B cell (primary cell): ENCODE measurements at regions not wholly inside any gene's neighbourhood (a gene's known extent, or its start where the extent isn't known, plus 50 kb on each side); places are given as distances from the start of the nearest gene placed in this dataset.

Experiments
- ATAC-seq: fragments of 200-7000 bp; cut with Tn5 transposase; one replicate; pipeline ENCODE4 v1.10.0; 2021; ENCODE audit warnings: low read depth, mild to moderate bottlenecking, moderate number of reproducible peaks, moderate library complexity
- CTCF ChIA-PET: fragments of 350-600 bp; sonication (Branson Sonifier 250); formaldehyde crosslinking; loops from one replicate; lab custom pipeline; 2021; ENCODE audit warnings: antibody characterized with exemption, inconsistent platforms; lab: Charles Lee
- POLR2A ChIA-PET: fragments of 350-600 bp; sonication (Branson Sonifier 250); formaldehyde crosslinking; loops from one replicate; lab custom pipeline; 2021; ENCODE audit warnings: antibody characterized with exemption; lab: Charles Lee
- DNase-seq: peaks from one replicate; pipeline ENCODE4 v3.0.0; 2013
- H2AFZ ChIP-seq: 2 replicates; pipeline ENCODE4 v1.6.1; 2012; ENCODE audit warnings: mild to moderate bottlenecking, low read depth, low read length; ENCODE audit not compliant: insufficient read depth, poor library complexity, severe bottlenecking
- H3K27ac ChIP-seq, 2 donors: 1 replicate in 1 of 2; 2 replicates in 1 of 2; pipeline ENCODE4 v1.5.1; 2012 to 2013; ENCODE audit warnings: low read length in 2 of 2, mild to moderate bottlenecking in 2 of 2, moderate library complexity in 1 of 2
- H3K27me3 ChIP-seq, 4 experiments: fragments of 200-600 bp in 1 of 4; sonication (generic) in 1 of 4; replicated peaks in 1 of 4; 1 replicate in 2 of 4; 2 replicates in 2 of 4; pipeline versions ENCODE4 v1.6.1 to v1.7.0; 2013 to 2016; ENCODE audit warnings: low read length in 3 of 4, mild to moderate bottlenecking in 2 of 4, mixed read lengths in 1 of 4, moderate library complexity in 1 of 4; ENCODE audit not compliant: insufficient read depth in 4 of 4, control insufficient read depth in 3 of 4; ENCODE audit errors: control extremely low read depth in 1 of 4
- H3K36me3 ChIP-seq, 2 experiments: replicated peaks in 1 of 2; 1 replicate in 1 of 2; 2 replicates in 1 of 2; pipeline versions ENCODE4 v1.6.1 to v1.7.1; 2013; ENCODE audit warnings: low read length in 1 of 2; ENCODE audit not compliant: insufficient read depth in 2 of 2, control insufficient read depth in 1 of 2; ENCODE audit errors: control extremely low read depth in 1 of 2, extremely low read depth in 1 of 2
- H3K4me1 ChIP-seq, 2 donors: fragments of 200-600 bp in 1 of 2; sonication (generic) in 1 of 2; 1 replicate in 1 of 2; 2 replicates in 1 of 2; pipeline versions ENCODE4 v1.5.1 to v1.6.1; 2013 to 2017; ENCODE audit warnings: low read length in 2 of 2; ENCODE audit not compliant: control insufficient read depth in 2 of 2, insufficient read depth in 2 of 2
- H3K4me2 ChIP-seq: replicated peaks from 2 replicates; pipeline ENCODE3; 2012; ENCODE audit warnings: mild to moderate bottlenecking, low read depth, low read length; ENCODE audit not compliant: poor library complexity, severe bottlenecking
- H3K4me3 ChIP-seq, 5 experiments: fragments of 200-600 bp in 1 of 5; sonication (generic) in 1 of 5; 1 replicate in 3 of 5; 2 replicates in 2 of 5; pipeline versions ENCODE4 v1.5.1 to v1.7.0; 2011 to 2016; ENCODE audit warnings: low read length in 4 of 5, mild to moderate bottlenecking in 4 of 5, low read depth in 2 of 5, control low read depth in 1 of 5, moderate library complexity in 1 of 5; ENCODE audit not compliant: insufficient read depth in 1 of 5; ENCODE audit errors: control extremely low read depth in 1 of 5, extremely low read depth in 1 of 5
- H3K79me2 ChIP-seq: fragments of 200-600 bp; sonication (generic); one replicate; pipeline ENCODE4 v1.6.0; 2016; ENCODE audit warnings: low read length; ENCODE audit not compliant: control insufficient read depth, insufficient read depth
- H3K9ac ChIP-seq: fragments of 200-600 bp; sonication (generic); 2 replicates; pipeline ENCODE4 v1.6.1; 2017; ENCODE audit warnings: mild to moderate bottlenecking, low read length, moderate library complexity
- H3K9me3 ChIP-seq, 3 donors: one replicate each; pipeline versions ENCODE4 v1.6.1 to v1.7.1; 2013; ENCODE audit warnings: low read length in 2 of 3; ENCODE audit not compliant: control insufficient read depth in 2 of 3, insufficient read depth in 1 of 3; ENCODE audit errors: control extremely low read depth in 1 of 3
- H4K20me1 ChIP-seq: 2 replicates; pipeline ENCODE4 v1.6.0; 2012; ENCODE audit warnings: mild to moderate bottlenecking, low read length; ENCODE audit not compliant: insufficient read depth, control insufficient read depth, poor library complexity, severe bottlenecking
- H3K27ac Mint-ChIP-seq: one replicate; pipeline ENCODE4 v1.8.0; 2021; ENCODE audit warnings: mixed read lengths
- H3K27me3 Mint-ChIP-seq: one replicate; pipeline ENCODE4 v1.8.0; 2021; ENCODE audit warnings: mixed read lengths
- H3K4me1 Mint-ChIP-seq: one replicate; pipeline ENCODE4 v1.8.0; 2021; ENCODE audit warnings: mixed read lengths
- H3K4me3 Mint-ChIP-seq: one replicate; pipeline ENCODE4 v1.8.0; 2021; ENCODE audit warnings: mixed read lengths
- H3K9me3 Mint-ChIP-seq: one replicate; pipeline ENCODE4 v1.8.0; 2022; ENCODE audit warnings: mixed read lengths; ENCODE audit not compliant: insufficient read depth
- EZH2 ChIP-seq: IDR thresholded peaks from 2 replicates; pipeline ENCODE4 v1.6.1; 2012; ENCODE audit warnings: borderline replicate concordance, low read depth, mild to moderate bottlenecking, moderate library complexity, low read length; ENCODE audit not compliant: insufficient read depth, poor library complexity, severe bottlenecking
- WGBS: methylation state at CpG from one replicate; pipeline ENCODE4 v1.1.5; 2013; ENCODE audit warnings: missing lambda C conversion rate; ENCODE audit not compliant: insufficient coverage; 5-methylcytosine and 5-hydroxymethylcytosine counted together
- intact Hi-C: fragments of 100-400 bp; cut with micrococcal nuclease; formaldehyde crosslinking; loops from one replicate; pipeline ENCODE4 v1.10.0; 2022
- TF ChIP-seq, protein P1 (sequence below): fragments of 200-600 bp; IDR thresholded peaks from one replicate; pipeline ENCODE4 v1.8.0; 2022; ENCODE audit warnings: antibody characterized with exemption, mild to moderate bottlenecking

DNA sequence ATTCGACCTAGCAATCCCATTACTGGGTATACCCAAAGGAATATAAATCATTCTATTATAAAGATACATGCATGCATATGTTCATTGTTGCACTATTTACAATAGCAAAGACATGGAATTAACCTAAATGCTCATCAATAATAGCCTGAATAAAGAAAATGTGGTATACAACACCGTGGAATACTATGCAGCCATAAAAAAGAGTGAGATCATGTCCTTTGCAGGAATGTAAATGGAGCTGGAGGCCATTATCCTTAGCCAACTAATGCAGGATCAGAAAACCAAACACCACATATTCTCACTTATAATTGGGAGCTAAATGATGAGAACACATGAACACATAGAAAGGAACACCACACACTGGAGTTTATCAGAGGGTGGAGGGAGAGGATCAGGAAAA lies 69.5 kb upstream of the TNR start:
- no peak overlapping the region for H3K4me3 Mint-ChIP-seq
- no peak overlapping the region for H3K4me3 ChIP-seq
- POLR2A ChIA-PET, result no interaction called here

DNA sequence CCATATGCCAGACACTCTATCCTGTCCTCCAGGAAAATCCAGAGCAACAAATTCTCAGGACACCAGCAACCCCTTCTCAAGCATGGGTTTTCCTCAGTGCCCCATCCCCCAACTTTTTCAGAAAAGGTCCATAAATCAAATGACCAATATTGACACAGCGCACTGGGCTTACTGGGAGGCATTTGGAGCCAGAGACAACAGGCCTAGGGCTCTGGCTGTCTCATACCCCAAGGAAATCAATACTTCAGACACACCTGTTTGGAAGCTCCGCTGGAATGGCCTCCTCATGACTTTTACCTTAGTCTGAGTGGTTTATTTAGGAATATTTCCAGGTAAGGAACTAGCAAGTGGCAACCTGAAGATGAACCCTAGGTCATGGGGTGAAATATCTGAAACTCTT lies 66.9 kb upstream of the TNR start:
- Histone ChIP-seq H2AFZ (no peak overlapping the region), H3K27me3 (peaks cover 0 to 8% (median 1%) of the 10 kb centered on the region in 4 experiments), H3K9ac (no peak overlapping the region), H3K36me3 (no peaks in the 10 kb centered on the region), H3K4me2 (no peak overlapping the region), H3K27ac (no peak overlapping the region), H3K4me1 (no peaks in the 10 kb centered on the region), H3K4me3 (no peak overlapping the region), H3K79me2 (no peaks in the 10 kb centered on the region), H4K20me1 (no peaks in the 10 kb centered on the region), H3K9me3 (peaks cover 0 to 2% (median 0%) of the 10 kb centered on the region in 3 donors)
- intact Hi-C loops, result no loop called here
- no peak overlapping the region for H3K4me3 Mint-ChIP-seq
- no peak for ATAC-seq
- ChIA-PET CTCF (no interaction called here), POLR2A (no interaction called here)
- H3K27me3 Mint-ChIP-seq, result peaks cover 37% of the 10 kb centered on the region
- no peaks in the 10 kb centered on the region for H3K4me1 Mint-ChIP-seq
- no peak for TF ChIP-seq EZH2
- TF ChIP-seq, protein P1, sequence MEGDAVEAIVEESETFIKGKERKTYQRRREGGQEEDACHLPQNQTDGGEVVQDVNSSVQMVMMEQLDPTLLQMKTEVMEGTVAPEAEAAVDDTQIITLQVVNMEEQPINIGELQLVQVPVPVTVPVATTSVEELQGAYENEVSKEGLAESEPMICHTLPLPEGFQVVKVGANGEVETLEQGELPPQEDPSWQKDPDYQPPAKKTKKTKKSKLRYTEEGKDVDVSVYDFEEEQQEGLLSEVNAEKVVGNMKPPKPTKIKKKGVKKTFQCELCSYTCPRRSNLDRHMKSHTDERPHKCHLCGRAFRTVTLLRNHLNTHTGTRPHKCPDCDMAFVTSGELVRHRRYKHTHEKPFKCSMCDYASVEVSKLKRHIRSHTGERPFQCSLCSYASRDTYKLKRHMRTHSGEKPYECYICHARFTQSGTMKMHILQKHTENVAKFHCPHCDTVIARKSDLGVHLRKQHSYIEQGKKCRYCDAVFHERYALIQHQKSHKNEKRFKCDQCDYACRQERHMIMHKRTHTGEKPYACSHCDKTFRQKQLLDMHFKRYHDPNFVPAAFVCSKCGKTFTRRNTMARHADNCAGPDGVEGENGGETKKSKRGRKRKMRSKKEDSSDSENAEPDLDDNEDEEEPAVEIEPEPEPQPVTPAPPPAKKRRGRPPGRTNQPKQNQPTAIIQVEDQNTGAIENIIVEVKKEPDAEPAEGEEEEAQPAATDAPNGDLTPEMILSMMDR, result no peak
- 100% methylated on average over 1 of the region's 2 CpGs for WGBS
- no peak for DNase-seq
- H3K9me3 Mint-ChIP-seq, result no peaks in the 10 kb centered on the region
- no peak overlapping the region for H3K27ac Mint-ChIP-seq

More for the DNA sequence above, 69.5 kb upstream of the TNR start:
- Histone ChIP-seq H3K79me2 (no peaks in the 10 kb centered on the region), H4K20me1 (no peaks in the 10 kb centered on the region), H3K27me3 (peaks cover 0 to 9% (median 1%) of the 10 kb centered on the region in 4 experiments), H3K27ac (no peak overlapping the region), H3K4me2 (no peak overlapping the region), H3K36me3 (no peaks in the 10 kb centered on the region), H3K4me1 (no peaks in the 10 kb centered on the region), H2AFZ (no peak overlapping the region), H3K9ac (no peak overlapping the region), H3K9me3 (peaks cover 0 to 2% (median 0%) of the 10 kb centered on the region in 3 donors)
- ATAC-seq (no peak), DNase-seq (no peak)
- no CpG with 5 or more reads among the region's 2 CpGs for WGBS
- intact Hi-C loops, result no loop called here
- TF ChIP-seq EZH2, result no peak
- TF ChIP-seq, protein P1, result no peak
- peaks cover 40% of the 10 kb centered on the region for H3K27me3 Mint-ChIP-seq
- no peaks in the 10 kb centered on the region for H3K4me1 Mint-ChIP-seq
- CTCF ChIA-PET, result no interaction called here
- H3K9me3 Mint-ChIP-seq, result no peaks in the 10 kb centered on the region
- H3K27ac Mint-ChIP-seq, result no peak overlapping the region
